NCI-H345 treated with DMSO at 0.1 percent for 48 hours (cell line): ENCODE measurements at regions not wholly inside any gene's neighbourhood (a gene's known extent, or its start where the extent isn't known, plus 50 kb on each side); places are given as distances from the start of the nearest gene placed in this dataset.

ENCODE experiments used
- DNase-seq: peaks from one replicate; lab custom pipeline; 2025; ENCODE audit not compliant: unreplicated experiment; lab: John Stamatoyannopoulos, UW

DNA sequence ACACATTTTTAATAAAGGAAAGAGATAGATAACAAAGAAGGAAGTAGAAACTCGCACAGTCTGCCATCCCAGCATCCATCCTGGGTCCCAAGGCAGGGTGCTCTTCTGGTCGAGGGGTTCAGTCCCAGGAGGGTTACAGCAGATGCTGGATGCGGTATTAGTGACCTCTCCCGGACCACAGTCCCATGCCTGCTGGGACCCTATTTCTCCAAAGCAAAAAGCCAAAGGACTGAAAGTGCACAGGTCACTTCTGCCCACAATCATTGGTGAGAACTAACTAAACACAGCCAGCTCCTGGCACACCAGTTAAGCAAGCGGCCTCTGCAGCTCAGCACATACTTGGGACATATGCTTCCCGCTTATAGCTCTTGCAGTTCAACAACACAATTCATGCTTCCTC is 96.1 kb upstream of the HABP2 start:
- no peak for DNase-seq

DNA sequence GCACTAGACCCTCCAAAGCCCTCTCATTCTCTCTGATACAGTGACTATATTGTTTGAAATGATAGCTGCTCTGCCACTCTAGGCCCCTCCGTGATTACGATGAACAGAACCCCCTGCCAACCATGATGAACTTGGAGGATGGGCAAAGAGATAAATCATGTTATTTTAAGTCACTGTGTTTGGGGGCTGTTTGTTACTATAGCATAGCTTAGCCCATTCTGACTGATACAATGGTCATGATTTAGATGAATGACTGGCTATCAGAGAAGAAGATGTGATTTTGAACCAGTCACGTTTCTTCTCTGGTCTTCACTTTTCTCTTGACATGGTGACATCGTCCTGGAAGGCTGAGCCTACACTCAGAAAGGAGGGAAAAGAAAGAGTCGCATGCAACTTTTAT is 95.4 kb upstream of the HABP2 start:
- no peak for DNase-seq

DNA sequence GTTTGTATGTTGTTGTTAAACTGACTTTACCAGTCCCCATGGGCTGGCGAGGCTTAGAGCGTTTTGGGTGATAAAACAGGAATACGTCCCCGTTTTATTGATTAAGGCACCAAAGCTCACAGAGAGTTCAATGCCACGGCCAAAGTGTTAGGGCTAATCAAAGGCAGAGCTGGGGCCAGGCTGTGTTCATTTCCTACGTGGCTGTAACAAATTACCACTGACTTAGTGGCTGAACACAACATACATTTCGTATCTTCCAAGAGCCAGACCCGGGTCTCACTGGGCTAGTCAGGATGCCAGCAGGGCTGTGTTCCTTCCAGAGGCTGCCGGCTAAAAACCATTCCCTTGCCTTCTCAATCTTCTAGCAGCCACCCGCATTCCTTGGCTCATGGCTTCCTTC is 94.4 kb upstream of the HABP2 start:
- DNase-seq, result no peak

DNA sequence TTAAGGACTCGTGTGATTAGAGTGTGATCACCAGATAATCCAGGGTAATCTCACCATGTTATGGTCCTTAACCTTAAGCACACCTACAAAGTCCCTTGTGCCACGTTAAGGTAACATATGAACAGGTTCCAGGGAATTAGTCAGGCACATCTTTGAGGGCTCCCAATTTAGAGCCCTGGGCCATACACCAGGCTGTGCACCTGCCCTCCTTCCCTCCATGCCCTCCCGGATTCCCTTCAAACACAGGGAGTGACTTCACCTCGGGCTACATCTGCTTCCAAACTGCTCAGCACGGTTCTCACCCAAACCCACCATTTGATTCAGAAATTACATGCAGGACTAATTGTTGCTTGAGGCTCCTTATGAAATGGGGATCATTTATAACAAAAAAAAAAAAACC is 93.9 kb upstream of the HABP2 start:
- no peak for DNase-seq

DNA sequence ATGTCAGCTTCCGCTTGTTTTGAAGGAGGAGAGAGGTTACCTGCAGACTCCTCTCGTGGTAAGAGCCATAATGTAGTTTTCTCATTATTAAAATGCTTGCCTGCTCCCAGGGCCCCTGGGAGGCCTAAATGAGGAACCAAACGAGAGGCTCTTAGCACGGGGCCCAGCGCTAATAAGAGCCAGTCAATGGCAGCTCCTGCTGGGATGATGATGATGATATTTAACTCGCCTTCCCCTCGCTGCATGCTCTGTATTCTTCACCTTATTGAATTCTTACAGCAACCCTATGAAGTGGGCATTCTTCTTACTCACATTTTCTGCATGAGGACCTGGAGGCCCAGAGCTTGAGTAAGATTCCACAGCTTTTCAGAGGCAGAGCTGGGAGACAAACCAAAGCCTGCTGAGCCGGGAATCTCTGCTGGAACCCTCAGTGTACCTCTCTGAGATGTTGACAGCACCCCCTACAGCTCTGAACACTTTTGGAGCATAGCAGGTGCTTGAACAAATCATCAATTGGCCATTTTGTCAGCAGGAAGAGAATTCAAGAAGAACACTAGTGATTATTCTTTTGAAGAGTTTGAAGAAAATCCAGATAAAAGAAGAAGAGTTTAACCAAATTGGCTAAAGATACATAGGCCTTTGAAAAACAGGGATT is 93.1 kb upstream of the HABP2 start:
- peak; percentile 50 for DNase-seq

DNA sequence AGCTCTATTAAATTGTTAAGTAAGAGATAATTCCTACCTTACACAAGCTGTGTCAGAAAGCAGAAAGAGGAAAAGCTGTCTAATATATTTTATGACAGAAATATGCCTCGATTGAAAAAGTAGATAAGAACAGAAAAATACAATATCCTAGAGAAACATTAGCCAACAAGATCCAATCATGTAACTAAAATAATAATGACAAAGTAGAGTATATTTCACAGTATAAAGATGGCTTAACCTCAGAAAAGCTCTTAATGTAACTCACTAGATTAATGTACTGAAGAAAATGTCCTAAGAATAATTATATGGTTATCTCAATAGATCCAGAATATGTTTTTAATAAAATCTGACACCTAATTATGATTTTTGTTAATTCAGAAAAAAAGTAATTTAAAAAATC is 89.8 kb upstream of the HABP2 start:
- no peak for DNase-seq

DNA sequence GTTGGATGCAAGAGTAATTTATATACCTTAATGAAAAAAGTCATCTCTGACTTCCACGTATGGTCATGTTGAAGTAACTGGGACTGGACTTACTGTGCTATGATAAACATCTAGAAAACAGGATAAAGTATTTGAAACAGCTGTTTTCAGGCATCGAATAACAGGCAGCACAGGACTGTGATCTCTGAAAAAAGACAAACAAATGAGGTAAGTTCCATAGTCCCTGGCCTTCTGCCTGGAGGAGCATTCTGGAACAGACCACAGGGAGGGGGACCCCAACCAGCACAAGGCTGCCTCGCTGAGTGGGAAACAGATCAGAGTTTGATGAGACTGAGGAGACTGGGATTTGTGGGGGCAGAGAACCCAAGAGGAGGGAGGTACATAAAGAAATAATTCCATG is 89.1 kb upstream of the HABP2 start:
- DNase-seq, result no peak

DNA sequence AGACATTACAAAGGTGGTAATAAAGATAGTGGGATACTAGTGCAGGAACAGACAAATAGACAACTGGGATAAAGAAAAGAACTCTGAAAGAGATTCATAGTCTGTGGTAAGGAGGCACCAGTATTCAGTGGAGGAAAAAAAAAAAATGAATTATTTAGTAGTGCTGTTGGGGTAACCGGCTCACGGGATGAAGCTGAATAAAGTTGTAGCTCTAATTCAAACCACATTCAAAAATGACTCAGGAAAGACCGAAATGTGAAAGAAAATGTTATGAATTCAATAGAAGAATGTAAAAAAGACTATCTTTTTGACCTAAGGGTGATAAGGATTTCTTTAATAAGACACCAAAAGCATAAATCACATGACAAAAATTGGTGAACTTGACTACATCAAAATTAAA is 83.1 kb upstream of the HABP2 start:
- DNase-seq, result no peak

DNA sequence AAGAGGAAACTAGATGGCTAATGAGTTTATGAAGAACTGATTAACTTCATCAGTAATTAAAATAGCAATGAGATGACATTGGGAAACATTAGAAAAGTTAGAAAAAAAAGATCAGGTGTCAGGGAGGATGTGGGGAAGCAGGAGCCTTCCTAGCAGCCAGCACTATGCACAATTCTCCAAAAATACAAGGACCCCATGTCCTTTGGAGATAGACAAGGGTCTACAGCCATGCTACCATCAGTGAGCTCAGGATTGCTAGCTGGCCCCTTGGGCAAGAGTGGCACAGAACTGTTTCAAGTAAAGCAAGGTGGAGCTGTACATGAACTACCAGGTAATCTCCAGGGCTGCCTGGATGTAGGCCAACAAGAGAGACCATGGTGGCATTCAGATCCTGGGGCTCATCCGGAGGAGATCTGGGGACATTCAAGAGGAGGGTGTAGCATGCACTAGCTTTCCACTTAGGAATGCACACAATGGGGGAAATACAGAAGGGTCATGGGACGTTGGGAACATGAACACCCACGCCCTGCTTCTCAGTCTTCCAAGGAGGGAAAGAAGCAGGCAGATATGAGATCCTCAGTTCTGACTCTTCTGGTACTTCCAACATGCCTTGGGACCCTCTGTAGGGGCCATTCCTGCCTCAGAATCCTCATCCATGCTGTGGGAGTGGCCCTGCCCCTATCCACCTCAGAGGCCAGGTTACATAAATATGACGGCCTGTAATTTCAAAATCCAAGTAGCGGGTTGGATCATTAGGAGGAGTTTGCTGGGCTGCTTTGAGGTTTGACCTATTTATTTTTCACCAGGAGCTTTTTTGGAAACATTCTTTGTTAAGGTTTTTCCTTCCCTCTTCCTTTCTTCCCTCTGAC is 82.2 kb upstream of the HABP2 start:
- no peak for DNase-seq

DNA sequence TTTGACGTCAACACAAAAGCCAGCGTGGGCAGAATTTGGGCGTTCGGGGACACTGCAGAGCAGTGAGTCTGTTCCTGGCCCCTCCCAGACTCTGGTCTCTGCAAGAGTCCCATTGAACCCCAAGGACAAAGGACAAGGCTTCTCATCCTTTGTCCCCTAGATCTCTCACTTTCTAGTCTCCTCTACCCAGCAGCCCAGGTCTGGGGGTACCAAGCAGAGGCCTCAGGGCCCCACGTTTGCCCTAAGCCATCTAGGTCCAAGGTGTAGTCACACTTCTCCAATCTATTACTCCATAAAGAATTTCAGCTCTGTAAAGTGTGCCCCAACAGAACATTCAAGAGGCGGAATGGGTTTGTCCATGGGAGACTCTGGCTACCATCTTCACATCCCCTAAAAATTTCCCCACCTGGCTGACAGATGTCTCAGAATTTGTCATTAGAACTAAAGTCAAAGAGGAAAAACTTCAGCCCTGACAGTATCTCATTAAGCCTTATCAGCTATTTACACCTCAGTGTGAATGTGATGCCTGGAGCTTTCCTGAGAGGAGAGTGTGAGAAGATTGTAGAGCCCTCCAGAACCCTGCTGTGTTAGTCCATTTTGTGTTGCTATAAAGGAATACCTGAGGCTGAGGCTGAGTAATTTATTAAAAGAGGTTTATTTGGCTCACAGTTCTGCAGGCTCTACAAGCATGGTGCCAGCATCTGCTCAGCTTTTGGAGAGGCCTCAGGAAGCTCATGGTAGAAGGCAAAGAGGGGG is 81.4 kb upstream of the HABP2 start:
- no peak for DNase-seq

DNA sequence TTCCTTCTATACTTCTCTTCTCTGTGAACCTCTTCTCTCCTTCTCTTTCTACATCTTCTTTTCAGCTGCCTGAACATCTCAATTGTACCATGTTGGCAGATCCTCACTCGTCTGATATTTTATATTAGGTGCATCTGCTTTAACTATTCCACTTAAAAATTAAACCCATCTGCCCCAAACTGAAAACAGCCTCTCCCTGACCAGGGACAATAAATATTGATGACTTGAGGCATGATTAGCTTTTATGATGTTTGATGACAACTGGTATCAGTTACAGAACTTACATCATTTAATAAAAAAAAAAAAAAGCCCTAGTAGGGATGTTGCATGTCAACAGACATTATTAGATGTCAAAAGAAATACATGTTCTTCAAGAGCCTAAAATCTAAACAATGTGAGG is 79.8 kb upstream of the HABP2 start:
- DNase-seq, result no peak

DNA sequence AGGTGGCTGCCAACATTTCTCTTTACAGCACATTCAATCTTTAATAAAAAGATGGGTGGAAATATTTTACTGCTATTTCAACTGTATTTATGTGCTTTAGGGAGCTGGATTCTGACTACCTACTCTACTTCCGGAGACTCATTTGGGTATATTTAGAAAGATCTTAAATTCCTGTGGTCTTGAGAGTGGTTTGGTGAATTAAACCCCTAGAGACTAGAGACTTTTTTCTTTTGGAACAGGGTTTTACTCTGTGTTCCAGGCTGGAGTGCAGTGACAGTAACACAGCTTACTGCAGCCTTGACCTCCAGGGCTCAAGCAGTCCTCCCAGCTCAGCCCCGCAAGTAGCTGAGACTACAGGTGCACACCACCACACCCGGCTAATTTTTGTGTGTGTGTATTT is 79.0 kb upstream of the HABP2 start:
- no peak for DNase-seq

DNA sequence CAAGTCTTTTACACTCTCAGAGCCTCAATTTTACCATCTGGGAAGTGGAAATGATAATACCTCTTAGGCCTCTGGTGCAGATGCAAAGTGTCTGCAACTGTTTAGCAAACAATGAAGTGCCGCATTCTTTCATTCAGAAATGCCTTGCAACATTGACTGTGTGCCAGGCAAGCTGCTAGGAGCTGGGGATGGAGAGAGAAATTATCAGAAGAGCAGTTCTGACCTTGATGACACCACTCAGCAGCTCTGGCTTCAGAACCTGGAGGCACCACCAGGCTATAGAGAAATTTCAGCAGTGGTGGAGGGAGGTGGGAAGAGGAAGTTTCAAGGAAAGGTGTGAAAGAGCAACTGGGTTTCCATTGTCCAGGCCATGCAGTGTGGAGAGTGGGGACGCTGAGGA is 78.1 kb upstream of the HABP2 start:
- no peak for DNase-seq

DNA sequence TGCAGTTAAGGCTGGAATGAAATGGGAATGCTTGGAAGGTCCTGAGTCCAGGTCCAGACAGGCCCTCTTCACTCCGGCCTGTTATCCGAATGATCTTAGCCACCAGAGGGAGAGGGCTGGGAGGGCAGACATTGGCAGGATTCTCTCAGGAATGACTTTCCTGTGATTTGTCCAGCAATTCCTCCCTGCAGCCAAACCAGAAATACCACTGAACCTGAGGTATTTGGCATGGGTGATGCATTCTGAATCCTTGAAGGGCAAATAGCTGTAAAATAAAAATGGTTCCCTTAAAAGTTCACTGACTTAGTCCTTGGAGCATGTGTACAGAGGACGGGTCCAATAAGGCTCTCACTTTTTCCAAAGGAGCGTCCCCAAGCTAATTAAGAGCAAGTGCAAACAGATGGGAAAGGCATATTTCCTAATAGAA is 77.5 kb upstream of the HABP2 start:
- no peak for DNase-seq

DNA sequence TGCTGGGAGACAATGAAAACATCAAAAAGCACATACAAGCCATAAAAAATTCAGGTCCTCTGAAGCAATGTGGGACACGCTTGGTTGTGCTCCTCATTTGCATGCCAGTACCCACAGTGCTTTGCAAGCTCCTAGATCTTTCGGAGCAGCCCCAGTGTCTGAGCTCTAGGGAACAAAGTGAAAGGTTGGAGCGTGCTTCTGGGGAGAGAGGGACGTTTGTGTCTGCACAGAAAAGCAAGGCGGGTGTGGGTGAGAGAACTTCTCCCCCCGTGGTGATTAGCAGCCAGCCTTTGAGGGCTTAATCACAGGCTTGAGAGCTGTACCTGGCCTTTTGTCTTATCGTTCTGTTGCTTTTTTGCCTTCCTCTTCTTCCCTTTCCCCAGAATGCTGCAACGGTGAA is 76.7 kb upstream of the HABP2 start:
- DNase-seq, result no peak

DNA sequence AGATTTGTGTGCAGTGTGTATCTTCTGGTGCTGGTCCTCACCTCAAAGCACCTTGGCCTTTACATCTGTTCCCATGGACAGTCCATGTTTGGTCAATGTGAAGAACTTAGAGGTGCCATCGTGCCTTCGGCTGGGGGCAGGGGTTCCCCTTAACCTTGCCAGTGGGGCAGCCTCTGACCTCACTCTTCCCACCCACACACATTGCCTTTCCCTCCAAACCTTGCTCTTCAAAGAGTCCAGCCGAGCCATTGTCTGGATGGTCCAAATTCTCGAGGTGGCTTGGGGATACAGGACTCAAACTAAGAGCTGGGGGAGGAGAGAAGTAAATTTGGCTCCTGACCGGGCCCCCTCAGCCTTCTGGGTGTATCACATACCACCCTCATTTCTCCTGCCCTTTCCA is 76.2 kb upstream of the HABP2 start:
- no peak for DNase-seq

DNA sequence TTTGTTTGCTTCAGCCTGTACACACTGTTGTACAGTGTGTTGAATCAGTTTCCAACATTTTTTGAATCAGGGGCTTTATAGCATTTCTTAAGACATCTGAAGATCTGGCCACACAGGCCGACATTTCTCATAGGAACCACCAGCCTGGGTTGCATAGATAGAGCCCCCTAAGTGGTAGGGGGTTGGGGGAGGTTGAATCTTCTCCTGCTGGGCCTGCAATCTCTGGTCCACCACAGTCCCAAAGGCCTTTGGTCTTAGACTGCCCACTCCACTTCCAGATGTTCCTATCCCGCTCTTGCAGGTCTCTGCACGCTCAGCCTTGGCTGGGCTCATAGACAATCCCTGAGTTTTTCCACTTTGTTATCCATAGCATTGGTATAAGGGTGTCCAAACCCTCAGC is 75.4 kb upstream of the HABP2 start:
- no peak for DNase-seq

DNA sequence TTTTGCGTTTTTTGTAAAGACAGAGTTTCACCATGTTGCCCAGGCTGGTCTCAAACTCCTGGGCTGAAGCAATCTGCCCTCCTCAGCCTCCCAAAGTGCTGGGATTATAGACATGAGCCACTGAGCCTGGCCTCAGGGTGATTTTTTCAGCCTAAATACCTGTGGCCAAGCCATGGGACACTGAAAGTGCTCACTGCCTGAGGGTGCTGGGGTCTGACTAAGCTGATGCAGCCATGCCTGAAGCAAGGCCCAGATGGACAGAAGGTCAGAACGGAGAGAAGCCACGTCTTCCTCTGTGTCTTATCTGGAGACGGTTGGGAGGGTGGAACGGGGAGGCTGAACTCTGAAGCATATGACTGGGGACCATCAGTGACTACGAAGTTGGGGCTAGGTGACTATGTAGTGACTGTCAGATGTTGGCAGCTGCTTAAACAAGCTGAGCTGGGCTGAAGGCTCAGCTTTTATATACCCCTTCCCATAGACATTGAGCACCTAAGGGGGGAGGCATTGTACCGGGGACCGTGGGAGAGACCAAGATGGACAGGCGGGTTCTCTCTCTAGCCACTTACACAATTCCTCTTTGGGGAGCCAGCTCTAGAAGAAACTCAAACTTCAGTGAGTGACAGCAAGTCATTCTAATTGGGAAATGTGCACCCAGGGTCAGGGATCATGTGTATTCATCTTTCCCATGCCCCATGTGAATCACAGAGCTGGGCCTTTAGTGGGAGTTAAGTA is 73.3 kb upstream of the HABP2 start:
- DNase-seq, result no peak

DNA sequence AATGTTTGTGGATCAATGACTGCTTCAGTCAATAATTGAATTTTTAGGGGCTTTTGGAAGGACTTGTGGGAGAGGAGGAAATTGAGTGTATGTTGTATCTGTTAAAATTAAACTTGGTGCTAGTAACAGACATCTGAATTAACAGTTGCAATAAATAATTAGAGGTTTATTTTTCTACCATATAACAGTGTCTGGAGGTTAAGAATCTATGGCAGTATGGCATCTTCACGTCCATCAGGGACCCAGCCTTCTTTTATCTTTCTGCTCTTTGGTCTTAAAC is 72.8 kb upstream of the HABP2 start:
- no peak for DNase-seq

DNA sequence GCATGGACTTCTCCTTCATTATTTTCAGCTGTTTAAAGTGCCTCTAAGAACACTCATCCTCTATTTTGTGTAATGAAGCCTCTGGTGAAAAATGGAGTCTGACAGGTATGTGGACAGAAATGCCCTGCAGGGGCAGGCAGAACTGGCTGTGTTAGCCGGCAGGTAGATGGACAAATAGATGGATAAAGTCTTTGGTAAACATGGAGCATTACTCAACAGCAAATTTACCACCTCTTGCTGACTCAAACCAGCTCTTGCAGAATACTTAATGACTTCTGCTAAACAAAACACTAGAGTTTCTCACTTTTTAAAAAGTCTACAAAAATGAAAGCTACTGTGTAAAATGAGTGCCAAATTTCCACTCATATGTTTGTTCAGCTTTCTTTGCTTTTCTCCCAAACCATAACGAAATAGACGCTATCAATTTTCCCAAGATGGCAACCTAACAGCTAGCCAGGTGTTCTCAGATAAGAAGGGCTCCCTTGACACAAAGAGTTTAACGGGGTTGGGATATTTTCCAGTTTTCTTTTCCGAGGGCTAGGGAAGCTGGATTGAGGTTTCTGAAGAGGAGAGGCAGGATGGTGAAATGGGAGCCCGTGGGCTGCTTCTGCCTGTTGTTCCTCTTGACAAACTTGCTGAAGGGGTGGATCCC is 71.9 kb upstream of the HABP2 start:
- DNase-seq, result peak; percentile 52

DNA sequence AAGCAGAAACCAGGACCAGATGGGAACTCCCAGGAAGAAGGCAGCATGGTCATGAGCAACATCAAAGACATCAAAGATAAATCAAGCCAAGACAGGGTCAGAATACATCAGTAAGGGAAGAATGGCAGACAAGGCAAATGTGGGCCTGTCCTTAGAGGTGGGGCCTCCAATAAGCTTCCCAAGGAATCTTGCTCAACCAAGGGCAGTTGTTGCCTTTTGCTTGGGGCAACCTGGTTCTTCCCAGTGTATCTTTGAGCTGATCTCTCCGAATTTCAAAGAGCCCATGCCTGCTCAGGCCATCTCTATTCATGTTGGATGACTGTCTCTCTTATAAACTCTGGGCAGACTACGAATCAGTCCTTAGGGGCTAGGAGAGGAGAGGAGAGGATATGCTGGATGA is 68.4 kb upstream of the HABP2 start:
- no peak for DNase-seq
